ENCODE measurements at regions not wholly inside any gene's neighbourhood (a gene's known extent, or its start where the extent isn't known, plus 50 kb on each side); places are given as distances from the start of the nearest gene placed in this dataset.

- TF ChIP-seq TAF1 (IDR thresholded peaks at IDR 0.05; ENCODE audit: borderline replicate concordance, low read depth, low read length) (no peak), POLR2AphosphoS5 (IDR thresholded peaks at IDR 0.05; ENCODE audit: low read depth, low read length) (no peak), POLR2A (IDR thresholded peaks at IDR 0.05; ENCODE audit: low read depth, low read length) (no peak)
These were observed 65.3 kb upstream of the ARID5B start for GRCh38 chr10:61835946-61836887.

Data from GM12892 (cell line).